GM12865 (cell line): ENCODE measurements at regions not wholly inside any gene's neighbourhood (a gene's known extent, or its start where the extent isn't known, plus 50 kb on each side); places are given as distances from the start of the nearest gene placed in this dataset.
"Not testable (repeated sequence)": the region's sequence is repeated elsewhere in the genome, so short reads cannot be mapped to it uniquely, and the experiment has no call there.

ENCODE experiments used
- DNase-seq: peaks from one replicate; pipeline ENCODE4 v3.0.0; 2010; ENCODE audit warnings: low read depth
- H3K4me3 ChIP-seq: 2 replicates; pipeline ENCODE4 v1.5.1; 2011; ENCODE audit warnings: mild to moderate bottlenecking, low read depth, low read length, control low read depth
- TF ChIP-seq, protein P1 (sequence below): IDR thresholded peaks from 2 replicates; pipeline ENCODE4 v1.5.1; 2011; ENCODE audit warnings: low read length, control low read depth, low read depth, inconsistent platforms; ENCODE audit not compliant: insufficient read depth; ENCODE audit errors: missing control alignments

DNA sequence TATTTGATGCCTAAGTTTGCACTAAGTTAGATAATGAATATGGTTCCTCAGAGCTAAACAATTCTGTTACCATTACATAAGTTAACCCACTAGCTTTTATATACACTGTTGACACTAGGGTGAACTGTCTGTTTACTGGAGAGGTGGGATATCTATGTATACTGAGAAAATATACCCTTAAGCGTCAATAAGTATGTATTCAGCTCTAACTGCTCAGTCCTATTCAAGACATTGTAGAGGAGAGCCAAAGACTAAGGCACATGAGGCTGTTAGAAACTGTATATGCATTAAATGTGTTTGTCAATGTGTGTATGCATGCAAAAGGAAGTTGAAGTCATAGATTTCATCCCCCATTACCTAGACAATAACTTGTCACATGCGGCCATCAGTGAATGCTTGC is 710.0 kb downstream of the TDRD15 start:
- TF ChIP-seq, protein P1, sequence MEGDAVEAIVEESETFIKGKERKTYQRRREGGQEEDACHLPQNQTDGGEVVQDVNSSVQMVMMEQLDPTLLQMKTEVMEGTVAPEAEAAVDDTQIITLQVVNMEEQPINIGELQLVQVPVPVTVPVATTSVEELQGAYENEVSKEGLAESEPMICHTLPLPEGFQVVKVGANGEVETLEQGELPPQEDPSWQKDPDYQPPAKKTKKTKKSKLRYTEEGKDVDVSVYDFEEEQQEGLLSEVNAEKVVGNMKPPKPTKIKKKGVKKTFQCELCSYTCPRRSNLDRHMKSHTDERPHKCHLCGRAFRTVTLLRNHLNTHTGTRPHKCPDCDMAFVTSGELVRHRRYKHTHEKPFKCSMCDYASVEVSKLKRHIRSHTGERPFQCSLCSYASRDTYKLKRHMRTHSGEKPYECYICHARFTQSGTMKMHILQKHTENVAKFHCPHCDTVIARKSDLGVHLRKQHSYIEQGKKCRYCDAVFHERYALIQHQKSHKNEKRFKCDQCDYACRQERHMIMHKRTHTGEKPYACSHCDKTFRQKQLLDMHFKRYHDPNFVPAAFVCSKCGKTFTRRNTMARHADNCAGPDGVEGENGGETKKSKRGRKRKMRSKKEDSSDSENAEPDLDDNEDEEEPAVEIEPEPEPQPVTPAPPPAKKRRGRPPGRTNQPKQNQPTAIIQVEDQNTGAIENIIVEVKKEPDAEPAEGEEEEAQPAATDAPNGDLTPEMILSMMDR = no peak
- DNase-seq = no peak

DNA sequence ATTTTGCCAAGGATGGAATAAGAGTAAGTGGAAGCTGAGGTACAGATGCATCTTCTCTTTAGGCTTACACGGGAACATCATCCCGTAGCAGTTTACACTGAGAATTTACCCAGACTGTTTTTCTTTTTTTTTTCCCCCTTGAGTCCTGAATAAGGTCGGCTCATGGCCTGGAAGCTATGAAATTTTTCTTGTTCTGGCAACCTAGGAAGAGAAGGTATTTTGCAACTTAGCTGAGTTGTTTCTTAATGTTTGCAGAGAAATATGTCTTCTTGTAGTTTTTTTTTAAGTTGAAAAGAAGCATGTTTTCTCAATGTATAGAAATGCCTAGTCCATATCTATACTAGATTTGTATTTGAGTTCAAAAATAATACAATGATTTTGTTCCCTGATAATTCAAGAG is 712.5 kb downstream of the TDRD15 start:
- TF ChIP-seq, protein P1 = no peak
- H3K4me3 ChIP-seq = no peak overlapping the region
- no peak for DNase-seq

More for the DNA sequence above, 710.0 kb downstream of the TDRD15 start:
- no peak overlapping the region for H3K4me3 ChIP-seq

DNA sequence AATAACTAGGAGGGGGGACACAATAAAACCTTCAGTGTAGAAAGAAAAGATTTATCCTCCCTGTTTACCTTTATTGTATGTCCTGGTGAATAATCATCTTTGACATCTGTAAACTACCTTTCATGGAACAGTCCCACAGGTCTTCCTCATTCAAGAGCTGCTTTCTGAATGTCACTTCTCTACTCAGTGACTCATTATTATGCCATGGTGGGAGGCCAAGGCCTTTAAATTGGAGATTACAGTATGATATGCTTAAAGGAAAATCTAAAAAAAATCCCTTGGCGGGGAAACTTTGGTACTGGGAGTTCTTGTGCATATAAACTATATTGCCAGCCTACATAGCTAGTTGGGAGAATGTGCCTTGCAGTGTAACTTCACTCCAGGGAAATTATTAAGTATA is 713.0 kb downstream of the TDRD15 start:
- no peak overlapping the region for H3K4me3 ChIP-seq
- no peak for DNase-seq
- TF ChIP-seq, protein P1 = no peak

DNA sequence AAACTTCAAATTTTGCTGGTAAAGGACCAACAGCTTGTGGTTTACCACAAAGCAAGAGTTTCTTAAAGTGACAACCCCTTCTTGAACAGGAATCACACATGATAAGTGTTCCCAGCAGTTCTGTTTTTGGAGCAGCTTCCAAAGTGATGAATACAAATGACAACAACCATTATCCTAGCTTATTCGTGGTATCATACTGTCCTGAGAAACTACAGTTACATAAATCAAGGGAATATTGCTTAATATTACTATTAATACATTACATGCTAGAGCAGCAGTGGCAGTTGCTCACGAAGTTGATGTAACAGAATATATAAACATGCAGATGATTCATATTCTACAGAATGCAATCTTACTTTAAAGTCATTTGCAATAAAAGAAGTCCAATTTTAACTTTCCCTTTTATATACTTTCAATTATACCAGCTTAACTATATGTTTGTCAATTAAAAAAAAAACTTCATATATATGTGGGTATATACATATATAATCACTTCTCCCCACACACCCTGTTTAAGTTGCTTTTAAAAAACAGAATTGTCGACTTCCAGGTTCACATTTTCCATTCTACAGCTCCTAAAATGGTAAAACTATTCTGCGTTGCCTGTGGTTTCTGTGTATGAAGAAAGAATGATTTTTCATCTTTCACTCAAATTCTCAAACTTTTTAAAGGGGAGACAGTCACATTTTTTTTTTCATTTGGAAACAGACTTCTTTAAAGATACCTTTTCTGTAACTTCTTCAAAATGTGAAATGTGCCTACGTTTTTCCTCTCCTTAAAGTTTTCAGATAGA is 713.6 kb downstream of the TDRD15 start:
- no peak for DNase-seq
- no peak overlapping the region for H3K4me3 ChIP-seq
- TF ChIP-seq, protein P1 = no peak

DNA sequence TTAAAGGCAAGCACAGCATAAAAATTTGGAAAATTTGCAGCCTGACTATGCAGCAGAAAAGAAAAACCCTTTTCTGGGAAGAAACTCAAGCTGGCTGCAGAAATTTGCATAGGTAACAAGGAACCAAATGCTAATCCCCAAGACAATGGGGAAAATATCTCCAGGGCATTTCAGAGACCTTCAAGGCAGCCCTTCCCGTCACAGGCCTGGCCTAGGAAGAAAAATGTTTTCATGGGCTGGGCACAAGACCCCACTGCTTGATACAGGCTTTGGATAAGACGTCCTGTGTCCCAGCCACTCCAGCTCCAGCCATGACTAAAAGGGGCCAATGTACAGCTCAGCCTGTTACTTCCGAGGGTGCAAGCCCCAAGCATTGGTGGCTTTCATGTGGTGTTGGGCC is 717.6 kb downstream of the TDRD15 start:
- TF ChIP-seq, protein P1 = no peak
- DNase-seq = no peak
- H3K4me3 ChIP-seq = no peak overlapping the region

DNA sequence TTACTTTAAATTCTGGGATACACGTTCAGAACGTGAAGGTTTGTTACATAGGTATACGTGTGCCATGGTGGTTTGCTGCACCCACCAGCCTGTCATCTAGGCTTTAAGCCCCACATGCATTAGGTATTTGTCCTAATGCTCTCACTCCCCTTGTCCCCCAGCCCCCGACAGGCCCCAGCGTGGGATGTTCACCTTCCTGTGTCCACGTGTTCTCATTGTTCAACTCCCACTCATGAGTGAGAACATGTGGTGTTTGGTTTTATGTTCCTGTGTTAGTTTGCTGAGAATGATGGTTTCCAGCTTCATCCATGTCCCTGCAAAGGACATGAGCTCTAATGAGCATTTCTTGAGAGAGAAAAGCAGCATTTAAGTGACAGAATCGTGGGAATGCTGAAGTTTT is 726.6 kb downstream of the TDRD15 start:
- DNase-seq, H3K4me3 ChIP-seq: not testable (repeated sequence)

DNA sequence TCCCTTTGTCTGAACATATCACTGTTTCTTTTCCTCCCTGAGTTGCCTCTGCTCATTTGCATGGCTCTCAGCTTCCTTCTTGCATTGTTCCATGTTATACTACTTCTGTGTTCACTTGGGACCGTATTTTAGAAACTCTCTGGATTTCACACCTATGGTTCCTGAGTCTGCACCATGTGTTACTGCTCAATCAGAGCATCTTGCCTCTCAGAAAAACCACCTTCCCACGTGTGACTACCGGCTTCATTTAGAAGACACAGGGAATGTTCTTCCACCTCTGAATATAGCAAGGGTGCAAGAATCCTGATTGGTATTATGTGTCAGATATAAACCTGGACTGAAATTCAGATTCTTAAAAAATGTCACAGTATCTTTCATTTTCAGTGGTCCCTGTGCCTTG is 731.2 kb downstream of the TDRD15 start:
- no peak for DNase-seq
- no peak overlapping the region for H3K4me3 ChIP-seq
- TF ChIP-seq, protein P1 = no peak
